Pancreas (tissue), 10 donors: ENCODE measurements at regions not wholly inside any gene's neighbourhood (a gene's known extent, or its start where the extent isn't known, plus 50 kb on each side); places are given as distances from the start of the nearest gene placed in this dataset.

ENCODE experiments used
- ATAC-seq, 4 donors: fragments of 200-7000 bp; cut with Tn5 transposase; one replicate each; pipeline versions ENCODE4 v1.8.0 to v1.9.1; 2020; ENCODE audit warnings: mild to moderate bottlenecking in 4 of 4, moderate library complexity in 4 of 4
- DNase-seq, 6 donors: peaks; one replicate each; pipeline ENCODE4 v3.0.0-alpha.2; 2020
- FAIRE-seq: peaks from 2 replicates; lab custom pipeline; 2012; peaks lifted over from hg19 to GRCh38; lab: Jason Lieb, UNC
- H3K27ac ChIP-seq, 4 donors: fragments of 200-600 bp; sonication (generic); 1 replicate in 3 of 4; 2 replicates in 1 of 4; pipeline versions ENCODE4 v1.5.0 to v1.8.0; 2020
- H3K27me3 ChIP-seq, 4 donors: fragments of 200-600 bp; one replicate each; pipeline ENCODE4 v1.8.0; 2021
- H3K36me3 ChIP-seq, 3 donors: fragments of 200-600 bp; sonication (generic) in 1 of 3; one replicate each; pipeline versions ENCODE4 v1.5.0 to v1.8.0; 2020 to 2021
- H3K4me1 ChIP-seq, 3 donors: fragments of 200-600 bp; one replicate each; pipeline ENCODE4 v1.8.0; 2021
- H3K4me3 ChIP-seq, 4 donors: fragments of 200-600 bp; sonication (generic) in 2 of 4; one replicate each; pipeline versions ENCODE4 v1.5.0 to v1.8.0; 2020 to 2021
- H3K9me3 ChIP-seq, 4 donors: fragments of 200-600 bp; one replicate each; pipeline ENCODE4 v1.8.0; 2021
- CTCF ChIP-seq, 4 donors: fragments of 200-600 bp; sonication (generic) in 3 of 4; IDR thresholded peaks; one replicate each; pipeline versions ENCODE4 v1.5.0 to v1.8.0; 2021; ENCODE audit warnings: antibody characterized with exemption in 4 of 4
- WGBS, 2 donors: extraction: QIAGEN DNeasy Blood & Tissue Kit; methylation state at CpG; one replicate each; pipeline ENCODE4 v1.1.7; 2013; 5-methylcytosine and 5-hydroxymethylcytosine counted together
- intact Hi-C, 3 donors: fragments of 100-400 bp; cut with DNase I; formaldehyde crosslinking; loops; one replicate each; pipeline versions ENCODE4 v1.11.1 to v1.14.2; 2022
- donor health status: healthy with polysubstance abuse.
- donor health status: DM: no; HTN: no; CAD: no; lungs with moderate emphysema.
- donor health status: DM: no; HTN: no; CAD: no.
- donor health status: control.
- donor health status: control.
- donor health status: Bipolar disorder and iron deficiency.
- donor health status: DM: yes; HTN: yes; CAD: no.
- donor health status: DM: no; HTN: no; CAD: no.
- donor health status: DM: no; HTN: no; CAD: no.
- donor health status: DM: yes; HTN: yes; CAD: no.

GRCh38 chr1:29785554-29785953 lies 549.2 kb downstream of the PTPRU start:
- Histone ChIP-seq H3K4me3 (no peak overlapping the region), H3K36me3 (no peaks in the 10 kb centered on the region), H3K27me3 (peaks cover 0 to 7% (median 0%) of the 10 kb centered on the region in 4 donors), H3K4me1 (no peaks in the 10 kb centered on the region), H3K27ac (no peak overlapping the region), H3K9me3 (no peaks in the 10 kb centered on the region)
- no peak for DNase-seq
- WGBS, 2 donors = 79 to 92% methylated on average over 5 of the region's 5 CpGs
- ATAC-seq = no peak
- no peak for TF ChIP-seq CTCF (IDR thresholded peaks at IDR 0.05)
- intact Hi-C loops = no loop called here
- FAIRE-seq = no peak

GRCh38 chr1:29785137-29785527 lies 548.8 kb downstream of the PTPRU start:
- intact Hi-C loops = no loop called here
- H3K4me1 ChIP-seq = no peaks in the 10 kb centered on the region
- no peak for FAIRE-seq
- no peak for DNase-seq
- 63 to 67% methylated on average over 7 of the region's 7 CpGs for WGBS, 2 donors
- peaks cover 0 to 7% (median 0%) of the 10 kb centered on the region in 4 donors for H3K27me3 ChIP-seq
- no peak for ATAC-seq
- no peak for TF ChIP-seq CTCF (IDR thresholded peaks at IDR 0.05)
- H3K4me3 ChIP-seq = no peak overlapping the region
- H3K36me3 ChIP-seq = no peaks in the 10 kb centered on the region
- H3K27ac ChIP-seq = no peak overlapping the region
- H3K9me3 ChIP-seq = no peaks in the 10 kb centered on the region

GRCh38 chr1:29784276-29785136 lies 548.2 kb downstream of the PTPRU start:
- no peaks in the 10 kb centered on the region for H3K9me3 ChIP-seq
- intact Hi-C loops = no loop called here
- TF ChIP-seq CTCF (IDR thresholded peaks at IDR 0.05) = no peak
- FAIRE-seq = no peak
- ATAC-seq = no peak
- peaks cover 0 to 10% (median 0%) of the 10 kb centered on the region in 4 donors for H3K27me3 ChIP-seq
- H3K4me3 ChIP-seq = no peak overlapping the region
- 66 to 71% methylated on average over 10 of the region's 10 CpGs for WGBS, 2 donors
- no peaks in the 10 kb centered on the region for H3K36me3 ChIP-seq
- no peaks in the 10 kb centered on the region for H3K4me1 ChIP-seq
- no peak overlapping the region for H3K27ac ChIP-seq
- DNase-seq = no peak

- Histone ChIP-seq H3K27ac (no peak overlapping the region), H3K4me1 (no peaks in the 10 kb centered on the region), H3K4me3 (no peak overlapping the region), H3K9me3 (no peaks in the 10 kb centered on the region), H3K27me3 (peaks cover 0 to 14% (median 0%) of the 10 kb centered on the region in 4 donors), H3K36me3 (no peaks in the 10 kb centered on the region)
- ATAC-seq = no peak
- DNase-seq = no peak
- intact Hi-C loops = no loop called here
- no peak for FAIRE-seq
- TF ChIP-seq CTCF (IDR thresholded peaks at IDR 0.05) = no peak
- WGBS, 2 donors = 54 to 68% methylated on average over 17 of the region's 17 CpGs
Observed at GRCh38 chr1:29783508-29784275, 547.4 kb downstream of the PTPRU start.
